ENCODE measurements at regions not wholly inside any gene's neighbourhood (a gene's known extent, or its start where the extent isn't known, plus 50 kb on each side); places are given as distances from the start of the nearest gene placed in this dataset.

- no peak overlapping the region for H2AFZ ChIP-seq (ENCODE audit: low read depth, low read length)
- H3K9ac ChIP-seq (ENCODE audit: low read length): no peak overlapping the region
- H3K4me2 ChIP-seq (ENCODE audit: low read length): no peak overlapping the region
- TF ChIP-seq EZH2phosphoT487 (IDR thresholded peaks at IDR 0.05; ENCODE audit: low read depth): no peak
- TF ChIP-seq CTCF (IDR thresholded peaks at IDR 0.05; ENCODE audit: low read depth, low read length): no peak
- H3K27me3 ChIP-seq (ENCODE audit: low read depth, low read length): peaks cover 5% of the 10 kb centered on the region
- no peaks in the 10 kb centered on the region for H3K9me3 ChIP-seq (ENCODE audit: insufficient read depth, low read length)
- H3K36me3 ChIP-seq (replicated peaks; ENCODE audit: low read depth, low read length): no peaks in the 10 kb centered on the region
- H3K4me1 ChIP-seq (ENCODE audit: low read length): no peaks in the 10 kb centered on the region
- no peaks in the 10 kb centered on the region for H3K79me2 ChIP-seq (ENCODE audit: low read length)
- H4K20me1 ChIP-seq (ENCODE audit: insufficient read depth, low read length): no peaks in the 10 kb centered on the region
- H3K27ac ChIP-seq (ENCODE audit: low read length): no peak overlapping the region
- no peak overlapping the region for H3K4me3 ChIP-seq (ENCODE audit: low read length)
These were observed 272.2 kb downstream of the TSN start for GRCh38 chr2:122027510-122028217.

GRCh38 chr2:122028371-122029100 lies 273.1 kb downstream of the TSN start:
- H3K27me3 ChIP-seq (ENCODE audit: low read depth, low read length): peaks cover 13% of the 10 kb centered on the region
- no peaks in the 10 kb centered on the region for H3K36me3 ChIP-seq (replicated peaks; ENCODE audit: low read depth, low read length)
- H2AFZ ChIP-seq (ENCODE audit: low read depth, low read length): no peak overlapping the region
- H3K79me2 ChIP-seq (ENCODE audit: low read length): no peaks in the 10 kb centered on the region
- no peak for TF ChIP-seq CTCF (IDR thresholded peaks at IDR 0.05; ENCODE audit: low read depth, low read length)
- TF ChIP-seq EZH2phosphoT487 (IDR thresholded peaks at IDR 0.05; ENCODE audit: low read depth): no peak
- H3K9me3 ChIP-seq (ENCODE audit: insufficient read depth, low read length): no peaks in the 10 kb centered on the region
- H3K4me3 ChIP-seq (ENCODE audit: low read length): no peak overlapping the region
- no peak overlapping the region for H3K9ac ChIP-seq (ENCODE audit: low read length)
- no peak overlapping the region for H3K4me2 ChIP-seq (ENCODE audit: low read length)
- no peaks in the 10 kb centered on the region for H3K4me1 ChIP-seq (ENCODE audit: low read length)
- no peaks in the 10 kb centered on the region for H4K20me1 ChIP-seq (ENCODE audit: insufficient read depth, low read length)
- H3K27ac ChIP-seq (ENCODE audit: low read length): no peak overlapping the region

- Histone ChIP-seq H4K20me1 (ENCODE audit: insufficient read depth, low read length) (no peaks in the 10 kb centered on the region), H3K79me2 (ENCODE audit: low read length) (no peaks in the 10 kb centered on the region), H3K4me3 (ENCODE audit: low read length) (no peak overlapping the region), H3K36me3 (replicated peaks; ENCODE audit: low read depth, low read length) (no peaks in the 10 kb centered on the region), H3K9me3 (ENCODE audit: insufficient read depth, low read length) (no peaks in the 10 kb centered on the region), H3K9ac (ENCODE audit: low read length) (no peak overlapping the region), H3K27ac (ENCODE audit: low read length) (no peak overlapping the region), H3K4me1 (ENCODE audit: low read length) (no peaks in the 10 kb centered on the region), H3K4me2 (ENCODE audit: low read length) (no peak overlapping the region), H3K27me3 (ENCODE audit: low read depth, low read length) (peaks cover 14% of the 10 kb centered on the region), H2AFZ (ENCODE audit: low read depth, low read length) (no peak overlapping the region)
- TF ChIP-seq CTCF (IDR thresholded peaks at IDR 0.05; ENCODE audit: low read depth, low read length) (no peak), EZH2phosphoT487 (IDR thresholded peaks at IDR 0.05; ENCODE audit: low read depth) (no peak)
These were observed 274.0 kb downstream of the TSN start for GRCh38 chr2:122029456-122029855.

GRCh38 chr2:122029945-122030344 lies 274.5 kb downstream of the TSN start:
- TF ChIP-seq CTCF (IDR thresholded peaks at IDR 0.05; ENCODE audit: low read depth, low read length) (no peak), EZH2phosphoT487 (IDR thresholded peaks at IDR 0.05; ENCODE audit: low read depth) (no peak)

More at GRCh38 chr2:122029945-122030344, 274.5 kb downstream of the TSN start:
- Histone ChIP-seq H3K9me3 (ENCODE audit: insufficient read depth, low read length) (no peaks in the 10 kb centered on the region), H3K4me3 (ENCODE audit: low read length) (no peak overlapping the region), H3K79me2 (ENCODE audit: low read length) (no peaks in the 10 kb centered on the region), H3K36me3 (replicated peaks; ENCODE audit: low read depth, low read length) (no peaks in the 10 kb centered on the region), H3K27me3 (ENCODE audit: low read depth, low read length) (peaks cover 14% of the 10 kb centered on the region), H3K9ac (ENCODE audit: low read length) (no peak overlapping the region), H3K4me1 (ENCODE audit: low read length) (no peaks in the 10 kb centered on the region), H2AFZ (ENCODE audit: low read depth, low read length) (no peak overlapping the region), H3K27ac (ENCODE audit: low read length) (no peak overlapping the region), H3K4me2 (ENCODE audit: low read length) (no peak overlapping the region), H4K20me1 (ENCODE audit: insufficient read depth, low read length) (no peaks in the 10 kb centered on the region)

Measured in OCI-LY3 (cell line).